IPS-11a (cell line): ENCODE measurements at regions not wholly inside any gene's neighbourhood (a gene's known extent, or its start where the extent isn't known, plus 50 kb on each side); places are given as distances from the start of the nearest gene placed in this dataset.
"Not testable (repeated sequence)": the region's sequence is repeated elsewhere in the genome, so short reads cannot be mapped to it uniquely, and the experiment has no call there.

Experiments
- H3K4me3 ChIP-seq: one replicate; pipeline ENCODE4 v1.5.1; 2013; ENCODE audit warnings: low read depth, low read length, control low read depth

- not testable (repeated sequence) for H3K4me3 ChIP-seq
These were observed 195.5 kb downstream of the CRLF2 start for GRCh38 chrX:1016926-1017325.

GRCh38 chrX:1016281-1016680, 196.2 kb downstream of the CRLF2 start:
- H3K4me3 ChIP-seq: not testable (repeated sequence)

- H3K4me3 ChIP-seq: no peak overlapping the region
These were observed 199.7 kb downstream of the CRLF2 start for GRCh38 chrX:1012678-1013300.

GRCh38 chrX:1011691-1012283, 200.7 kb downstream of the CRLF2 start:
- no peak overlapping the region for H3K4me3 ChIP-seq

- no peak overlapping the region for H3K4me3 ChIP-seq
These were observed 202.7 kb downstream of the CRLF2 start for GRCh38 chrX:1009771-1010170.

- H3K4me3 ChIP-seq: no peak overlapping the region
These were observed 206.2 kb downstream of the CRLF2 start for GRCh38 chrX:1006156-1006730.

- H3K4me3 ChIP-seq: no peak overlapping the region
These were observed 209.8 kb downstream of the CRLF2 start for GRCh38 chrX:1002611-1003010.

- H3K4me3 ChIP-seq: no peak overlapping the region
These were observed 214.8 kb downstream of the CRLF2 start for GRCh38 chrX:997631-998137.

GRCh38 chrX:994780-995179, 217.7 kb downstream of the CRLF2 start:
- H3K4me3 ChIP-seq: no peak overlapping the region

- peak overlapping the region; percentile 8 for H3K4me3 ChIP-seq
These were observed 222.4 kb downstream of the CRLF2 start for GRCh38 chrX:989959-990510.

GRCh38 chrX:988530-988929, 223.9 kb downstream of the CRLF2 start:
- H3K4me3 ChIP-seq: not testable (repeated sequence)

- peak overlapping the region; percentile 10 for H3K4me3 ChIP-seq
These were observed 230.4 kb downstream of the CRLF2 start for GRCh38 chrX:981791-982626.

- no peak overlapping the region for H3K4me3 ChIP-seq
These were observed 231.7 kb downstream of the CRLF2 start for GRCh38 chrX:980587-981235.

GRCh38 chrX:979127-979526, 233.3 kb downstream of the CRLF2 start:
- H3K4me3 ChIP-seq: not testable (repeated sequence)

GRCh38 chrX:973010-973632, 239.3 kb downstream of the CRLF2 start:
- no peak overlapping the region for H3K4me3 ChIP-seq

- no peak overlapping the region for H3K4me3 ChIP-seq
These were observed 244.1 kb downstream of the CRLF2 start for GRCh38 chrX:968148-968965.

- H3K4me3 ChIP-seq: no peak overlapping the region
These were observed 245.9 kb downstream of the CRLF2 start for GRCh38 chrX:966396-967070.

- H3K4me3 ChIP-seq: no peak overlapping the region
These were observed 247.5 kb downstream of the CRLF2 start for GRCh38 chrX:964831-965416.
